Lung (tissue), 11 donors: ENCODE measurements at regions not wholly inside any gene's neighbourhood (a gene's known extent, or its start where the extent isn't known, plus 50 kb on each side); places are given as distances from the start of the nearest gene placed in this dataset.
A peak's percentile ranks its signal among the peaks of the same experiment; 100 is the strongest.

ENCODE experiments used
- ATAC-seq: fragments of 200-7000 bp; cut with Tn5 transposase; one replicate; pipeline ENCODE4 v1.9.1; 2020; ENCODE audit warnings: moderate number of reproducible peaks; ENCODE audit not compliant: insufficient read depth, low FRiP score
- DNase-seq, 3 donors: peaks; one replicate each; pipeline ENCODE4 v3.0.0-alpha.2; 2013 to 2017
- H3K27ac ChIP-seq, 2 donors: one replicate each; pipeline ENCODE4 v1.5.1; 2013; ENCODE audit warnings: mild to moderate bottlenecking in 2 of 2, moderate library complexity in 2 of 2, control low read depth in 1 of 2, inconsistent platforms in 1 of 2, low read depth in 1 of 2, low read length in 1 of 2
- H3K27me3 ChIP-seq, 3 donors: one replicate each; pipeline ENCODE4 v1.5.1; 2013; ENCODE audit warnings: low read length in 2 of 3; ENCODE audit not compliant: control insufficient read depth in 3 of 3, insufficient read depth in 3 of 3
- H3K36me3 ChIP-seq, 4 donors: one replicate each; pipeline ENCODE4 v1.5.1; 2013; ENCODE audit warnings: low read length in 4 of 4, mild to moderate bottlenecking in 1 of 4, moderate library complexity in 1 of 4; ENCODE audit not compliant: control insufficient read depth in 4 of 4, insufficient read depth in 4 of 4
- H3K4me1 ChIP-seq, 5 donors: one replicate each; pipeline ENCODE4 v1.5.1; 2013; ENCODE audit warnings: low read length in 5 of 5, mild to moderate bottlenecking in 2 of 5, moderate library complexity in 1 of 5; ENCODE audit not compliant: control insufficient read depth in 5 of 5, insufficient read depth in 5 of 5
- H3K4me3 ChIP-seq: one replicate; pipeline ENCODE4 v1.5.1; 2013; ENCODE audit warnings: mild to moderate bottlenecking, control low read depth, moderate library complexity
- H3K9ac ChIP-seq, 2 donors: one replicate each; pipeline ENCODE4 v1.5.1; 2013; ENCODE audit warnings: low read length in 2 of 2, control low read depth in 1 of 2; ENCODE audit not compliant: insufficient read depth in 1 of 2
- H3K9me3 ChIP-seq, 4 donors: one replicate each; pipeline ENCODE4 v1.5.1; 2013; ENCODE audit warnings: low read length in 3 of 4, mild to moderate bottlenecking in 1 of 4, moderate library complexity in 1 of 4; ENCODE audit not compliant: control insufficient read depth in 4 of 4, insufficient read depth in 3 of 4
- WGBS, 2 donors: extraction: QIAGEN DNeasy Blood & Tissue Kit; methylation state at CpG; one replicate each; pipeline ENCODE4 v1.1.7; 2013; 5-methylcytosine and 5-hydroxymethylcytosine counted together
- TF ChIP-seq, protein P1 (sequence below): IDR thresholded peaks from 2 replicates; pipeline ENCODE4 v1.5.1; 2012; ENCODE audit warnings: mild to moderate bottlenecking; ENCODE audit errors: control extremely low read depth, extremely low read depth
- donor health status: control.
- donor health status: control.
- donor health status: Bipolar disorder and iron deficiency.
- donor health status: healthy.
- donor health status: DM: yes; HTN: yes; CAD: no.

DNA sequence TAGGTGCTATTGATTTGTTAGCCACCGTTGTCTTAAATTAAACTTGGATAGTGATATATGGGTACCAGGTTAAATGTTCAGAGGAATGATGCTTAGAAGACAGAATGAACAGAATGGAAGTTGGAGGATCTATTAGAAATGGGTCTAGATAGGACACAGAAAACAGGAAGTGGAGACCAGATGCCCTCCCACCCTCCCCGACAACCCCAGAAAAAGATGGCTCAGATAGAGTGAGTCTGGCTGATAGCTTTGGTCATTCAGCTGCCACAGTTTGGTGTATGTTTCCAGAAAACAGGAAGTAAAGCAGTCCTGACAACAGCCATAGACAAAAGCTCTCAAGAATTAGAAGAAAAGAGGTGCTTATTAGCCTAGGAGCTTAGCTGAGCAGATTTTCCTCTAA lies 71.5 kb upstream of the DSG1 start:
- Histone ChIP-seq H3K36me3 (no peaks in the 10 kb centered on the region), H3K27ac (no peak overlapping the region), H3K27me3 (no peaks in the 10 kb centered on the region), H3K4me3 (no peak overlapping the region), H3K4me1 (peaks cover 0 to 18% (median 11%) of the 10 kb centered on the region in 5 donors), H3K9ac (no peak overlapping the region), H3K9me3 (no peaks in the 10 kb centered on the region)
- no peak for DNase-seq
- no peak for ATAC-seq
- WGBS, 2 donors = 56 to 70% methylated on average over 2 of the region's 2 CpGs
- TF ChIP-seq, protein P1, sequence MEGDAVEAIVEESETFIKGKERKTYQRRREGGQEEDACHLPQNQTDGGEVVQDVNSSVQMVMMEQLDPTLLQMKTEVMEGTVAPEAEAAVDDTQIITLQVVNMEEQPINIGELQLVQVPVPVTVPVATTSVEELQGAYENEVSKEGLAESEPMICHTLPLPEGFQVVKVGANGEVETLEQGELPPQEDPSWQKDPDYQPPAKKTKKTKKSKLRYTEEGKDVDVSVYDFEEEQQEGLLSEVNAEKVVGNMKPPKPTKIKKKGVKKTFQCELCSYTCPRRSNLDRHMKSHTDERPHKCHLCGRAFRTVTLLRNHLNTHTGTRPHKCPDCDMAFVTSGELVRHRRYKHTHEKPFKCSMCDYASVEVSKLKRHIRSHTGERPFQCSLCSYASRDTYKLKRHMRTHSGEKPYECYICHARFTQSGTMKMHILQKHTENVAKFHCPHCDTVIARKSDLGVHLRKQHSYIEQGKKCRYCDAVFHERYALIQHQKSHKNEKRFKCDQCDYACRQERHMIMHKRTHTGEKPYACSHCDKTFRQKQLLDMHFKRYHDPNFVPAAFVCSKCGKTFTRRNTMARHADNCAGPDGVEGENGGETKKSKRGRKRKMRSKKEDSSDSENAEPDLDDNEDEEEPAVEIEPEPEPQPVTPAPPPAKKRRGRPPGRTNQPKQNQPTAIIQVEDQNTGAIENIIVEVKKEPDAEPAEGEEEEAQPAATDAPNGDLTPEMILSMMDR = no peak

- Histone ChIP-seq H3K4me1 (peaks cover 0 to 18% (median 11%) of the 10 kb centered on the region in 5 donors), H3K4me3 (no peak overlapping the region), H3K9ac (no peak overlapping the region), H3K36me3 (no peaks in the 10 kb centered on the region), H3K27ac (no peak overlapping the region), H3K9me3 (no peaks in the 10 kb centered on the region), H3K27me3 (no peaks in the 10 kb centered on the region)
- TF ChIP-seq, protein P1 = no peak
- ATAC-seq (peak; percentile 19), DNase-seq (no peak)
- WGBS, 2 donors = 51 to 53% methylated on average over 6 of the region's 6 CpGs
Measured at GRCh38 chr18:31247574-31248199, 70.3 kb upstream of the DSG1 start.

- Histone ChIP-seq H3K4me3 (no peak overlapping the region), H3K9me3 (no peaks in the 10 kb centered on the region), H3K27me3 (no peaks in the 10 kb centered on the region), H3K4me1 (peaks cover 0 to 12% (median 7%) of the 10 kb centered on the region in 5 donors), H3K27ac (no peak overlapping the region), H3K9ac (no peak overlapping the region), H3K36me3 (no peaks in the 10 kb centered on the region)
- TF ChIP-seq, protein P1 = no peak
- WGBS, 2 donors = 96 to 98% methylated on average over 6 of the region's 6 CpGs
- no peak for ATAC-seq
- DNase-seq = no peak
Measured at GRCh38 chr18:31248783-31249521, 69.0 kb upstream of the DSG1 start.
